H9 (cell line): ENCODE measurements at regions not wholly inside any gene's neighbourhood (a gene's known extent, or its start where the extent isn't known, plus 50 kb on each side); places are given as distances from the start of the nearest gene placed in this dataset.

Source experiments
- DNase-seq: peaks from one replicate; pipeline ENCODE4 v3.0.0-alpha.2; 2017
- H2AFZ ChIP-seq: one replicate; pipeline ENCODE4 v1.6.1; 2013; ENCODE audit warnings: mild to moderate bottlenecking, low read length, control low read depth, moderate library complexity
- H2AK5ac ChIP-seq: 2 replicates; pipeline ENCODE4 v1.6.1; 2013; ENCODE audit warnings: low read length, control low read depth, mixed read lengths; ENCODE audit not compliant: insufficient read length
- H2BK120ac ChIP-seq: one replicate; pipeline ENCODE4 v1.6.1; 2013; ENCODE audit warnings: low read depth, mild to moderate bottlenecking, low read length, control low read depth, inconsistent platforms; ENCODE audit not compliant: poor library complexity, severe bottlenecking
- H2BK12ac ChIP-seq: 2 replicates; pipeline ENCODE4 v1.6.1; 2013; ENCODE audit warnings: low read length, control low read depth, mixed read lengths, low read depth; ENCODE audit not compliant: insufficient read length
- H2BK15ac ChIP-seq: 2 replicates; pipeline ENCODE4 v1.6.1; 2013; ENCODE audit warnings: low read depth, low read length, control low read depth
- H2BK20ac ChIP-seq: one replicate; pipeline ENCODE4 v1.6.1; 2013; ENCODE audit warnings: low read depth, mild to moderate bottlenecking, low read length, control low read depth, inconsistent platforms; ENCODE audit not compliant: poor library complexity, severe bottlenecking
- H2BK5ac ChIP-seq: 2 replicates; pipeline ENCODE4 v1.6.1; 2013; ENCODE audit warnings: low read length, control low read depth, mixed read lengths; ENCODE audit not compliant: insufficient read length
- H3K14ac ChIP-seq: 2 replicates; pipeline ENCODE4 v1.6.1; 2013; ENCODE audit warnings: low read length, control low read depth; ENCODE audit not compliant: insufficient read depth
- H3K18ac ChIP-seq: 2 replicates; pipeline ENCODE4 v1.6.1; 2013; ENCODE audit warnings: low read depth, mild to moderate bottlenecking, mixed read lengths, low read length, control low read depth; ENCODE audit not compliant: insufficient read length
- H3K23ac ChIP-seq: 2 replicates; pipeline ENCODE4 v1.6.1; 2013; ENCODE audit warnings: low read length, control low read depth, mixed read lengths, low read depth; ENCODE audit not compliant: insufficient read length
- H3K23me2 ChIP-seq: 2 replicates; pipeline ENCODE4 v1.6.1; 2013; ENCODE audit warnings: low read depth, mild to moderate bottlenecking, mixed read lengths, low read length, control low read depth; ENCODE audit not compliant: insufficient read length, poor library complexity, severe bottlenecking
- H3K27ac ChIP-seq: 2 replicates; pipeline ENCODE4 v1.5.1; 2013; ENCODE audit warnings: low read length, control low read depth, mixed read lengths, low read depth; ENCODE audit not compliant: insufficient read length
- H3K27me3 ChIP-seq: 2 replicates; pipeline ENCODE4 v1.6.1; 2013; ENCODE audit warnings: low read length, control low read depth, inconsistent platforms; ENCODE audit not compliant: insufficient read depth
- H3K4ac ChIP-seq: 2 replicates; pipeline ENCODE4 v1.6.1; 2013; ENCODE audit warnings: low read depth, mild to moderate bottlenecking, control low read depth, inconsistent platforms, low read length, moderate library complexity
- H3K4me1 ChIP-seq: 2 replicates; pipeline ENCODE4 v1.6.1; 2013; ENCODE audit warnings: low read length, control low read depth, inconsistent platforms; ENCODE audit not compliant: insufficient read depth
- H3K4me2 ChIP-seq: 2 replicates; pipeline ENCODE4 v1.6.1; 2013; ENCODE audit warnings: low read length, control low read depth, mixed read lengths; ENCODE audit not compliant: insufficient read length, insufficient read depth
- H3K56ac ChIP-seq: 2 replicates; pipeline ENCODE4 v1.6.1; 2013; ENCODE audit warnings: low read depth, mild to moderate bottlenecking, mixed read lengths, low read length, control low read depth; ENCODE audit not compliant: insufficient read length
- H3K79me1 ChIP-seq: 2 replicates; pipeline ENCODE4 v1.6.1; 2013; ENCODE audit warnings: low read depth, mild to moderate bottlenecking, moderate library complexity, low read length, control low read depth, inconsistent platforms; ENCODE audit not compliant: insufficient read depth, poor library complexity, severe bottlenecking
- H3K79me2 ChIP-seq: 2 replicates; pipeline ENCODE4 v1.6.1; 2013; ENCODE audit warnings: low read length, control low read depth, inconsistent platforms; ENCODE audit not compliant: insufficient read depth
- H3K9ac ChIP-seq: 2 replicates; pipeline ENCODE4 v1.6.1; 2013; ENCODE audit warnings: low read length, control low read depth, mixed read lengths; ENCODE audit not compliant: insufficient read length; ENCODE audit errors: extremely low read depth
- H3K9me3 ChIP-seq: one replicate; pipeline ENCODE4 v1.6.1; 2013; ENCODE audit warnings: low read depth, low read length, inconsistent platforms; ENCODE audit not compliant: control insufficient read depth
- H3T11ph ChIP-seq: one replicate; pipeline ENCODE4 v1.6.1; 2013; ENCODE audit warnings: mild to moderate bottlenecking, low read length, control low read depth, inconsistent platforms
- H4K20me1 ChIP-seq: one replicate; pipeline ENCODE4 v1.6.1; 2013; ENCODE audit not compliant: control insufficient read depth, insufficient read length, insufficient read depth
- H4K5ac ChIP-seq: 2 replicates; pipeline ENCODE4 v1.6.1; 2013; ENCODE audit warnings: low read depth, mild to moderate bottlenecking, mixed read lengths, low read length, control low read depth; ENCODE audit not compliant: insufficient read length
- H4K8ac ChIP-seq: replicated peaks from 2 replicates; pipeline ENCODE4 v1.6.1; 2013; ENCODE audit warnings: low read length, control low read depth, mixed read lengths, low read depth; ENCODE audit not compliant: insufficient read length
- H4K91ac ChIP-seq: 2 replicates; pipeline ENCODE4 v1.6.1; 2013; ENCODE audit warnings: low read depth, mild to moderate bottlenecking, moderate library complexity, mixed read lengths, low read length, control low read depth; ENCODE audit not compliant: insufficient read length
- H3K27ac Mint-ChIP-seq, 3 experiments: 2 replicates in 2 of 3; 3 replicates in 1 of 3; pipeline ENCODE4 v1.8.0; 2020 to 2021; ENCODE audit warnings: mixed read lengths in 3 of 3, mild to moderate bottlenecking in 1 of 3, moderate library complexity in 1 of 3
- H3K27me3 Mint-ChIP-seq: 2 replicates; pipeline ENCODE4 v1.8.0; 2021; ENCODE audit warnings: low read depth, mild to moderate bottlenecking, moderate library complexity, mixed read lengths
- H3K36me3 Mint-ChIP-seq, 3 experiments: 2 replicates in 2 of 3; 3 replicates in 1 of 3; pipeline ENCODE4 v1.8.0; 2020 to 2021; ENCODE audit warnings: low read depth in 3 of 3, mixed read lengths in 3 of 3; ENCODE audit not compliant: insufficient read depth in 1 of 3
- H3K4me1 Mint-ChIP-seq, 2 experiments: 2 replicates each; pipeline ENCODE4 v1.8.0; 2020; ENCODE audit warnings: mixed read lengths in 2 of 2
- H3K4me3 Mint-ChIP-seq, 2 experiments: 2 replicates in 1 of 2; 3 replicates in 1 of 2; pipeline ENCODE4 v1.8.0; 2020 to 2021; ENCODE audit warnings: mild to moderate bottlenecking in 2 of 2, mixed read lengths in 2 of 2, moderate library complexity in 1 of 2
- H3K9me3 Mint-ChIP-seq, 2 experiments: 2 replicates in 1 of 2; 3 replicates in 1 of 2; pipeline ENCODE4 v1.8.0; 2020; ENCODE audit warnings: mild to moderate bottlenecking in 2 of 2, mixed read lengths in 2 of 2, moderate library complexity in 1 of 2
- CTCF ChIP-seq: fragments of 200-600 bp; sonication (generic); conservative IDR thresholded peaks from 3 replicates; pipeline ENCODE4 v1.8.0; 2021; ENCODE audit warnings: antibody characterized with exemption, mild to moderate bottlenecking
- WGBS: extraction: QIAGEN DNeasy Blood & Tissue Kit; methylation state at CpG from one replicate; pipeline ENCODE4 v1.1.7; 2013; ENCODE audit warnings: missing lambda C conversion rate, low lambda C conversion rate, mixed read lengths; ENCODE audit not compliant: insufficient read length; ENCODE audit errors: extremely low coverage; 5-methylcytosine and 5-hydroxymethylcytosine counted together

DNA sequence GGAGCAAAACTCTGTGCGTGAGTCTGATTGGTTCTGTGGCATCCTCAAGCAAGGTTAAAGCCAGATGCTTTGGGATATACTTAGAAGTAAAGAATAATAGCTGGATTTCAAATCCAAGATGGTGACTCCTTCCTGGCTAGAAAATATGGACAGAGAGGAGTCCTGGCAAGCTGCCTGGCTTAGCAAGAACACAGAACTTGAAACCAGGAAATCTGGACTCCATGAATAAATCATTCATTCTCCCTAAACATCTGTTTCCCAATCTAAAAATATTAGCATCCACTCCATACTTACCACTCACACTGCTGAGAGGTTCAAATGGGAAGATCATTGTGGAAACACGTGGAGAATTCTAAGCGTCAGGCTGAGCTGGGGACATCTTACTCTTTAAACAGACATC is 1074.1 kb upstream of the AUTS2 start:
- Mint-ChIP-seq H3K4me3 (no peak overlapping the region), H3K36me3 (no peaks in the 10 kb centered on the region)

More for the DNA sequence above, 1074.1 kb upstream of the AUTS2 start:
- H3K4ac ChIP-seq: no peak overlapping the region
- no peak overlapping the region for H2BK12ac ChIP-seq
- DNase-seq: no peak
- no peak overlapping the region for H2AFZ ChIP-seq
- no peaks in the 10 kb centered on the region for H3K4me1 ChIP-seq
- no CpG with 5 or more reads among the region's 3 CpGs for WGBS
- H3K18ac ChIP-seq: no peak overlapping the region
- no peaks in the 10 kb centered on the region for H3K79me2 ChIP-seq
- Mint-ChIP-seq H3K27me3 (peaks cover 3% of the 10 kb centered on the region), H3K4me1 (peaks cover 4 to 5% of the 10 kb centered on the region in 2 experiments; a peak in 3 of 4 replicates), H3K9me3 (peaks cover 0 to 4% of the 10 kb centered on the region in 2 experiments; a peak in 3 of 5 replicates), H3K27ac (no peak overlapping the region)
- H3K4me2 ChIP-seq: no peak overlapping the region
- H4K20me1 ChIP-seq: no peaks in the 10 kb centered on the region
- TF ChIP-seq CTCF: no peak
- no peak overlapping the region for H3K14ac ChIP-seq
- no peak overlapping the region for H2BK120ac ChIP-seq
- H4K8ac ChIP-seq: no peak overlapping the region
- H4K91ac ChIP-seq: no peak overlapping the region
- H3K9ac ChIP-seq: no peak overlapping the region
- H3K23ac ChIP-seq: no peak overlapping the region
- no peaks in the 10 kb centered on the region for H3K79me1 ChIP-seq
- no peaks in the 10 kb centered on the region for H3K23me2 ChIP-seq
- no peak overlapping the region for H2BK5ac ChIP-seq
- H2AK5ac ChIP-seq: no peak overlapping the region
- no peaks in the 10 kb centered on the region for H3K27me3 ChIP-seq
- no peak overlapping the region for H4K5ac ChIP-seq
- no peak overlapping the region for H2BK15ac ChIP-seq
- H2BK20ac ChIP-seq: no peak overlapping the region
- no peak overlapping the region for H3K56ac ChIP-seq
- H3K9me3 ChIP-seq: no peaks in the 10 kb centered on the region
- H3T11ph ChIP-seq: no peak overlapping the region
- H3K27ac ChIP-seq: no peak overlapping the region
